ENCODE measurements at regions not wholly inside any gene's neighbourhood (a gene's known extent, or its start where the extent isn't known, plus 50 kb on each side); places are given as distances from the start of the nearest gene placed in this dataset.

DNA sequence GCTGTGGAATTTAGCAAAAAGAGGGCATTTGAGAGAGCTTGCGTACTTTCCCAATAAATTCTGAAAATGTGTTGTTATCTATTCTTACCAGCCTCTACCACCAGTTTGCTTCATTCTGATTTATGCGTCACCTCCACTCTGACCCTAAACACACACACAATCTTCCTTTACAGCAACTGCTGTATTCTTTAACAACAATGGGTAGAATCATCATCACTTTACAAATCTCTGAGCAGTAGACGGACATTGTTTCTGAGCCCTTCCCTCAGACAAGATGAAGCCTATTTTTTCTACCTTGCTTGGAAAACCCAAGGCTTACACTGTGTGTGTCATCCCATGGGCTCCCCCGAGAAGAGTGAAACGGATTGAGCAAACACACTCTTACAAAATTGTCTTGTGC, 83.1 kb upstream of the RASA1 start:
- no peak for TF ChIP-seq CTCF (IDR thresholded peaks at IDR 0.05)
- no peak for DNase-seq
- intact Hi-C loops (cut with DNase I), result no loop called here
- H3K36me3 ChIP-seq, result no peaks in the 10 kb centered on the region
- no peak overlapping the region for H3K4me3 ChIP-seq
- H3K27ac ChIP-seq, result no peak overlapping the region
- H3K27me3 ChIP-seq, result no peaks in the 10 kb centered on the region
- H3K4me1 ChIP-seq, result no peaks in the 10 kb centered on the region
- H3K9me3 ChIP-seq, result no peaks in the 10 kb centered on the region
- no peak overlapping the region for H3K9ac ChIP-seq (ENCODE audit: low read depth in 2 of 2, low read length in 2 of 2)

DNA sequence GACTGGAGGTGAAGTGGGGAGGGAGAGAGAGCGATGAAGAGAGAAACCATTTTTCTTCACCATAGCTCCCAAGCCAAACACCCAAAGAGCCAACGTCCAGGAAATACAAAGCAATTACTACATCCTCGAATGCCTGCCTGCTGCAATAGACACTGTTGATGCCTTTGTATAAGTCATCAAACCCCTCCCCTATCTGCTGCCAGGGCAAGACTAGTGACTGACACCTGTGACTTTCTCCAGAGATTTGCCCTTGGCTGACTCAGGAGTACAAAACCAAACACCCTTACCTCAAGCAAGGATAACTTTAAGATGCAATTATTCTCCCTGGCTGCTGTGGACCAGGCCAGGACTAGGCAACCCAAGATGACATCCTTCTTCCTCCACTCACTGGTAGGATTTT, 81.8 kb upstream of the RASA1 start:
- Histone ChIP-seq H3K27ac (no peak overlapping the region), H3K9me3 (no peaks in the 10 kb centered on the region), H3K4me3 (no peak overlapping the region), H3K9ac (ENCODE audit: low read depth in 2 of 2, low read length in 2 of 2) (no peak overlapping the region), H3K36me3 (no peaks in the 10 kb centered on the region), H3K27me3 (no peaks in the 10 kb centered on the region), H3K4me1 (no peaks in the 10 kb centered on the region)
- no peak for DNase-seq
- TF ChIP-seq CTCF (IDR thresholded peaks at IDR 0.05), result no peak
- intact Hi-C loops (cut with DNase I), result no loop called here

GRCh38 chr5:87188391-87188790, 79.3 kb upstream of the RASA1 start:
- DNase-seq, result no peak
- intact Hi-C loops (cut with DNase I), result no loop called here
- Histone ChIP-seq H3K27ac (no peak overlapping the region), H3K9me3 (no peaks in the 10 kb centered on the region), H3K36me3 (no peaks in the 10 kb centered on the region), H3K4me3 (no peak overlapping the region), H3K4me1 (no peaks in the 10 kb centered on the region), H3K9ac (ENCODE audit: low read depth in 2 of 2, low read length in 2 of 2) (no peak overlapping the region), H3K27me3 (no peaks in the 10 kb centered on the region)
- TF ChIP-seq CTCF (IDR thresholded peaks at IDR 0.05), result no peak

DNA sequence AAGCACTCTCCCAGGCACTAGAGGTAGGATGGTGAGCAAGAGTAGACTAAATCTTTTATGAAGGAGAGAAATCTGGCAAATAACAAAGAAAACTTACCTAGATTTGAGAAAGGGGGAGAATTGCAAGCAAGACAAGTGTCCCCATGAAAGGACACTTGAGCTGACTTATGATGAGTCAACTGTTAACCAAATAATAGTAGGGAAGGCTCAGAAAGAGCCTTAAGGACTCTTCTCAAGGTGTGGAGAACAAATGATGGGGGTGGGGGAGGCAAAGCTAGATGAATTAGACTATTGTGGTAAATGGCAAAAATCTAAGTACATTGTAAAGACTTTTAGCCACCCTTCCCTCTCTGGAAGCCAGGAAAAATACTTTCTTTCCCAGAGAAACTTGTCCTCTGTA, 77.6 kb upstream of the RASA1 start:
- Histone ChIP-seq H3K4me1 (no peaks in the 10 kb centered on the region), H3K9ac (ENCODE audit: low read depth in 2 of 2, low read length in 2 of 2) (no peak overlapping the region), H3K36me3 (no peaks in the 10 kb centered on the region), H3K27ac (no peak overlapping the region), H3K9me3 (no peaks in the 10 kb centered on the region), H3K27me3 (no peaks in the 10 kb centered on the region), H3K4me3 (no peak overlapping the region)
- intact Hi-C loops (cut with DNase I), result no loop called here
- DNase-seq, result no peak
- TF ChIP-seq CTCF (IDR thresholded peaks at IDR 0.05), result no peak

DNA sequence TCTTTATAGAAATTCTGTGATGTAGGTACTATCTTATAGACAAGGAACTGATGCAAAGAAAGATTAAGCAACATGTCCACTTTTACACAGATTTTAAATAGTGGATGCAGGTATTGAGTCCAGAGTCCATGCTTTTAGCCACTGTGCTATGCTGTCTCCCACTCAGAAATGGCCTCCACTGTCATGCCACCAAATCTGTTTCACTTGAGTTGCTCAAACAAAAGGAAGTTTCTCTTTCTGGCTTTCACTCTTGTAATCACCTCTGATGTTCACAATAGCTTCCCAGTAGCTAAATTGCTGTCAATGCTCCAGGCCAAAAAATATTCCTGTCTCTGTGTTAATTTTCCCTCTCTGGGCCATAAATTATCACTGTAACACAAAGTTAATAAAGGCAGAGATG, 77.0 kb upstream of the RASA1 start:
- TF ChIP-seq CTCF (IDR thresholded peaks at IDR 0.05), result no peak
- DNase-seq, result no peak
- no peak overlapping the region for H3K4me3 ChIP-seq
- H3K36me3 ChIP-seq, result no peaks in the 10 kb centered on the region
- H3K27me3 ChIP-seq, result no peaks in the 10 kb centered on the region
- intact Hi-C loops (cut with DNase I), result no loop called here
- no peak overlapping the region for H3K9ac ChIP-seq (ENCODE audit: low read depth in 2 of 2, low read length in 2 of 2)
- H3K4me1 ChIP-seq, result no peaks in the 10 kb centered on the region
- H3K9me3 ChIP-seq, result no peaks in the 10 kb centered on the region
- H3K27ac ChIP-seq, result no peak overlapping the region

- Histone ChIP-seq H3K27me3 (no peaks in the 10 kb centered on the region), H3K9me3 (no peaks in the 10 kb centered on the region), H3K4me1 (no peaks in the 10 kb centered on the region), H3K36me3 (no peaks in the 10 kb centered on the region), H3K4me3 (no peak overlapping the region), H3K9ac (ENCODE audit: low read depth in 2 of 2, low read length in 2 of 2) (no peak overlapping the region), H3K27ac (no peak overlapping the region)
- no peak for DNase-seq
- TF ChIP-seq CTCF (IDR thresholded peaks at IDR 0.05), result no peak
- intact Hi-C loops (cut with DNase I), result no loop called here
Measured at GRCh38 chr5:87191645-87192044, 76.0 kb upstream of the RASA1 start.
